BJ (cell line): ENCODE measurements at regions not wholly inside any gene's neighbourhood (a gene's known extent, or its start where the extent isn't known, plus 50 kb on each side); places are given as distances from the start of the nearest gene placed in this dataset.

ENCODE experiments used
- CTCF ChIA-PET: fragments of 350-600 bp; formaldehyde crosslinking; extraction: SDS; loops from one replicate; lab custom pipeline; 2021; ENCODE audit warnings: antibody characterized with exemption, inconsistent platforms; lab: Yijun Ruan, JAX
- POLR2A ChIA-PET: fragments of 300-600 bp; sonication (Branson Sonifier 250); formaldehyde crosslinking; extraction: SDS; loops from one replicate; lab custom pipeline; 2021; ENCODE audit warnings: antibody characterized with exemption; lab: Charles Lee
- DNase-seq: peaks from one replicate; pipeline ENCODE4 v3.0.0-alpha.2; 2011; ENCODE audit warnings: low read depth
- H3K27me3 ChIP-seq: 2 replicates; pipeline ENCODE4 v1.6.0; 2011; ENCODE audit warnings: low read length; ENCODE audit not compliant: control insufficient read depth, insufficient read depth
- H3K36me3 ChIP-seq: 2 replicates; pipeline ENCODE4 v1.5.1; 2011; ENCODE audit warnings: low read length; ENCODE audit not compliant: control insufficient read depth, insufficient read depth
- H3K4me3 ChIP-seq: 2 replicates; pipeline ENCODE4 v1.5.1; 2011; ENCODE audit warnings: low read depth, mild to moderate bottlenecking, control low read depth, low read length
- TF ChIP-seq, protein P1 (sequence below): IDR thresholded peaks from 2 replicates; pipeline ENCODE4 v1.5.1; 2011; ENCODE audit warnings: low read depth, mild to moderate bottlenecking, control low read depth, inconsistent platforms, low read length, moderate library complexity; ENCODE audit not compliant: insufficient read depth

DNA sequence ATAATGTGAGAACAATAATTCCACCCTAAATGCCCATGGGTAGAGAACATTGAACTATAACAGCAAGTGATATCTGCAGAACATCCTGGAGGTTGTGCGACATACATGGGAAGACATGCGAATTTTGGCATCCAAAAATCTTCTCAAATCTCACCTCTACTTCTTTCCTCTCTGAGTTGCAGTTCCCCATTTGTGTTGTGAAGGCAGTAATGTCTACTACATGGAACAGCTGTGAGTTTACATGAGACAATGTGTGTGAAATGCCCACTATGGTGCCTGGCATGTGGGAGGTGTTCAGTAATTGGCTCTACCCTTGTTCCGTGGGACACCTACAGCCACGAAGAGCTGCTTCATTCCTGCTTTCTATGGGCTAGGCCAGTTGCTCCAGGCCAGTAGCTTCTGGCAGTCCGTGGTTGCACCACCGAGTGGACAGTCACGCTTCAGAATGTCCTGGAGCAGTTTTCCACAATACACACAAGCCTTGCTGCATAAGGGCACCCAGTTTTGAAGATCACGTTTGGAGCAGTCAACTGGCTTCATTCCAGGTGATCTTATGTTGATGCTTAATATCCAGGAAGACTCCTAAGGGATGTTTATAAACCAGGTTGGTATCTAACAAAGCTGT, 297.7 kb downstream of the DEPDC1B start:
- CTCF ChIA-PET = no interaction called here

DNA sequence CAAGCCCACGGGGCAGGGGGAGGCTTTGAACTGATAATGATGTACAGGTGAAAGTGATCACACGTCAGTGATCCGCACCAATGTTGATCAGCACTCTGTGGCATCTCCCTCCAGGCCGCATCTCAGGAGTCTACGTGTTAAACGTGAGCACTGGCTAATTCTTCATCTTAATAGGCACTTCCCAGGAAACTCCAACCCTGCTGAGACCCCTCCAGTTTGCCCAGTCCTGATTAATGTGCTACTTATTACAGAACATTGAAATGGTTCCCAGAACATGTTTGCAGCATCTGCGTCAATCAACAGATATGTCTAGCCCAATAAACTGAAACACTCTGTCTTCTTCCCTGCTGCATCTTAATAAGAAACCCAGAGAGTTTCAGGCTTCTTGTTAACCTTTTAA, 298.4 kb downstream of the DEPDC1B start:
- Histone ChIP-seq H3K27me3 (no peaks in the 10 kb centered on the region), H3K36me3 (no peaks in the 10 kb centered on the region), H3K4me3 (no peak overlapping the region)
- ChIA-PET POLR2A (no interaction called here), CTCF (no interaction called here)
- TF ChIP-seq, protein P1, sequence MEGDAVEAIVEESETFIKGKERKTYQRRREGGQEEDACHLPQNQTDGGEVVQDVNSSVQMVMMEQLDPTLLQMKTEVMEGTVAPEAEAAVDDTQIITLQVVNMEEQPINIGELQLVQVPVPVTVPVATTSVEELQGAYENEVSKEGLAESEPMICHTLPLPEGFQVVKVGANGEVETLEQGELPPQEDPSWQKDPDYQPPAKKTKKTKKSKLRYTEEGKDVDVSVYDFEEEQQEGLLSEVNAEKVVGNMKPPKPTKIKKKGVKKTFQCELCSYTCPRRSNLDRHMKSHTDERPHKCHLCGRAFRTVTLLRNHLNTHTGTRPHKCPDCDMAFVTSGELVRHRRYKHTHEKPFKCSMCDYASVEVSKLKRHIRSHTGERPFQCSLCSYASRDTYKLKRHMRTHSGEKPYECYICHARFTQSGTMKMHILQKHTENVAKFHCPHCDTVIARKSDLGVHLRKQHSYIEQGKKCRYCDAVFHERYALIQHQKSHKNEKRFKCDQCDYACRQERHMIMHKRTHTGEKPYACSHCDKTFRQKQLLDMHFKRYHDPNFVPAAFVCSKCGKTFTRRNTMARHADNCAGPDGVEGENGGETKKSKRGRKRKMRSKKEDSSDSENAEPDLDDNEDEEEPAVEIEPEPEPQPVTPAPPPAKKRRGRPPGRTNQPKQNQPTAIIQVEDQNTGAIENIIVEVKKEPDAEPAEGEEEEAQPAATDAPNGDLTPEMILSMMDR = no peak
- no peak for DNase-seq

More for the DNA sequence above, 297.7 kb downstream of the DEPDC1B start:
- Histone ChIP-seq H3K4me3 (no peak overlapping the region), H3K27me3 (no peaks in the 10 kb centered on the region), H3K36me3 (no peaks in the 10 kb centered on the region)
- DNase-seq = no peak
- POLR2A ChIA-PET = no interaction called here
- TF ChIP-seq, protein P1 = no peak

DNA sequence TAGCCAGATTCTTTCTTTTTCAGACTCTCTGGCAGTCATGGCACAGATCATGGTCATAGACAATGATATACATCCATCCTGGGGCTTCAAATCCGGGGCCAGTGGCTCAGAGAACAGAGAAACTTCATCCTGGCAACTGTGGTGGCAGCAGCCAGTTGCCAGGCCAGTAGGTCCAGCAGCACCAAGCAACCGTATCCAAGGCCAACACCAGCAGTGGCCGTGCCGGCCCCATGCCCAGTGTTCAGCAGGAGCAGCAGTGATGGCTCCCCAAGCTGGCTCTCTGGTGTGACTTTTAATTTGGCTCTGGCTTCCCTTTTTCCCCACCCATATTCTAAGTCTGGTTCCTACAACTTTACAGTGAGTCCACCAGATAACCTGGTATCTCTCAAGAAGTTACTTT, 300.5 kb downstream of the DEPDC1B start:
- ChIA-PET POLR2A (no interaction called here), CTCF (no interaction called here)
- Histone ChIP-seq H3K4me3 (no peak overlapping the region), H3K36me3 (no peaks in the 10 kb centered on the region), H3K27me3 (no peaks in the 10 kb centered on the region)
- TF ChIP-seq, protein P1 = no peak
- no peak for DNase-seq

DNA sequence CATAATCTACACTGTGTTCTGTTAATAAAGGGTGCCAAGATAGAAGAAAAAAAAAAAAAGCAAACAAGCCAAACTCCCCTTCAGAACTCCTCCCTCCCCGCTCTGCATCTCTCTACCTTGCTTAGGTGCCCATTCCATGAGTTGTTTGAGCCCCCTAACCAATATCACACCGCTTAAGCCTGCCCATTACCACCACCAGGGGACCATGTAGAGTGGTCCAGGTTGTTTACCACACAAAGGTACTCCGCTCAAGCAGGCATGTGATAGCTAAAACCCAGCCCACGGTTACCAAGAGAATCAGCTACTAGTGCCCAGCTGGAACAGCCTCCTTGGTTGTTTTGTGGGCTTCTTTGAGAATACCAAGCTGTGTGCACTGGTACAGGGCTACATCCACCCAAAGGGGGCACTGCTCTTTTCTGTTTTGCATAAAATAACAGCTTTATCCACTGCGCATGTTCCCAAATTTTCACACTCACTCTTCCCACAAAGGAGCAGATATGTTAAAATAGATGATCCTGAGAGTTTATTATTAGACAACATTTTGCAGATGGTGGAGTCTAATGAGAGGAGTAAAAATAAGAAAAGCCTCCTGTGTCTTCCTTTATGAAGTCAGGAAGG, 304.1 kb downstream of the DEPDC1B start:
- Histone ChIP-seq H3K27me3 (no peaks in the 10 kb centered on the region), H3K4me3 (no peak overlapping the region), H3K36me3 (no peaks in the 10 kb centered on the region)
- DNase-seq = no peak
- ChIA-PET CTCF (interaction anchor here (1.3 kb wide), 1 partner anchor 15 kb away, joined by 4 read pairs; no protein-coding TSS in a partner anchor), POLR2A (no interaction called here)
- TF ChIP-seq, protein P1 = no peak

DNA sequence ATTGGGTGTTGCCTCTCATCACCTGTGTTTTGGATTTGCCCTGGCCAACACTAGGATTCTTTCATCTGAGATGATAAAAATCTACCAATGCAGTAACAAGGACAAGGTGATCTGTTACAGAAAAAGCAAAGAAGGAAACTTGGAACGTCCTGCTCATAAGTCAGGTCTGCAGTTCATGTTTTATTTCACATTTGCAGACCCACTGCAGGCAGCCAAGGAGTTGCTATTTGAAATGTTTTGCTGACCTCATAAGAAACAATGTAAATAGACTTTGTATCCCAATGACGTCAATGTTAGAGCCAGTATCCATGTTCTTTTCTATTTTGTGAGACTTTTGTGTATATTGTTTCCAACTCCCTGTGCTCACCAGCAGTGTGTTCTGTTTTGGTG, 312.9 kb downstream of the DEPDC1B start:
- Histone ChIP-seq H3K4me3 (no peak overlapping the region), H3K36me3 (no peaks in the 10 kb centered on the region), H3K27me3 (no peaks in the 10 kb centered on the region)
- ChIA-PET CTCF (interaction anchor here (7.9 kb wide), 1 partner anchor 576 kb away, joined by 36 read pairs; no protein-coding TSS in a partner anchor), POLR2A (no interaction called here)
- TF ChIP-seq, protein P1 = no peak
- DNase-seq = no peak
